PC-3 (cell line): ENCODE measurements at regions not wholly inside any gene's neighbourhood (a gene's known extent, or its start where the extent isn't known, plus 50 kb on each side); places are given as distances from the start of the nearest gene placed in this dataset.

ENCODE experiments used
- CTCF ChIP-seq: fragments of 300-600 bp; sonication (generic); conservative IDR thresholded peaks from 2 replicates; pipeline ENCODE4 v1.5.1; 2017; ENCODE audit warnings: antibody characterized with exemption, low read depth, mild to moderate bottlenecking, low read length
- EZH2 ChIP-seq: fragments of 300-600 bp; sonication (generic); IDR thresholded peaks from one replicate; pipeline ENCODE4 v1.6.1; 2017; ENCODE audit warnings: antibody characterized with exemption, mild to moderate bottlenecking, low read length; ENCODE audit not compliant: unreplicated experiment
- EZH2phosphoT487 ChIP-seq: fragments of 300-600 bp; sonication (generic); IDR thresholded peaks from 2 replicates; pipeline ENCODE4 v1.6.1; 2018; ENCODE audit warnings: mild to moderate bottlenecking, antibody characterized with exemption, low read length, borderline replicate concordance

GRCh38 chrX:10990418-10990817, 120.7 kb upstream of the HCCS start:
- TF ChIP-seq CTCF, result no peak
- TF ChIP-seq EZH2, result no peak
- no peak for TF ChIP-seq EZH2phosphoT487
